ENCODE measurements at regions not wholly inside any gene's neighbourhood (a gene's known extent, or its start where the extent isn't known, plus 50 kb on each side); places are given as distances from the start of the nearest gene placed in this dataset.
A peak's percentile ranks its signal among the peaks of the same experiment; 100 is the strongest.

- no peak for DNase-seq
Observed at GRCh38 chr4:140271553-140271952, 101.9 kb upstream of the SCOC start.

GRCh38 chr4:140269369-140269768 is 104.1 kb upstream of the SCOC start:
- DNase-seq, result no peak

GRCh38 chr4:140268186-140268841 is 105.1 kb upstream of the SCOC start:
- DNase-seq, result no peak

GRCh38 chr4:140267576-140267975 is 105.9 kb upstream of the SCOC start:
- no peak for DNase-seq

GRCh38 chr4:140266958-140267568 is 106.4 kb upstream of the SCOC start:
- no peak for DNase-seq

GRCh38 chr4:140260227-140260626 is 106.2 kb upstream of the MAML3 start:
- no peak for DNase-seq

- DNase-seq, result no peak
Observed at GRCh38 chr4:140258476-140258875, 104.5 kb upstream of the MAML3 start.

GRCh38 chr4:140257461-140258305 is 103.7 kb upstream of the MAML3 start:
- DNase-seq, result no peak

- DNase-seq, result no peak
Observed at GRCh38 chr4:140256941-140257340, 103.0 kb upstream of the MAML3 start.

GRCh38 chr4:140256335-140256734 is 102.4 kb upstream of the MAML3 start:
- no peak for DNase-seq

- DNase-seq, result no peak
Observed at GRCh38 chr4:140255927-140256326, 101.9 kb upstream of the MAML3 start.

- DNase-seq, result no peak
Observed at GRCh38 chr4:140255467-140255866, 101.5 kb upstream of the MAML3 start.

- no peak for DNase-seq
Observed at GRCh38 chr4:140254651-140255299, 100.8 kb upstream of the MAML3 start.

- no peak for DNase-seq
Observed at GRCh38 chr4:140253556-140254027, 99.6 kb upstream of the MAML3 start.

GRCh38 chr4:140252742-140253555 is 99.0 kb upstream of the MAML3 start:
- DNase-seq, result peak; percentile 51

GRCh38 chr4:140252141-140252741 is 98.3 kb upstream of the MAML3 start:
- DNase-seq, result no peak

GRCh38 chr4:140251571-140251970 is 97.6 kb upstream of the MAML3 start:
- DNase-seq, result no peak

- no peak for DNase-seq
Observed at GRCh38 chr4:140250989-140251552, 97.1 kb upstream of the MAML3 start.

- DNase-seq, result peak; percentile 13
Observed at GRCh38 chr4:140249351-140249750, 95.4 kb upstream of the MAML3 start.

GRCh38 chr4:140247237-140247636 is 93.3 kb upstream of the MAML3 start:
- DNase-seq, result no peak

- no peak for DNase-seq
Observed at GRCh38 chr4:140246216-140246615, 92.2 kb upstream of the MAML3 start.

- no peak for DNase-seq
Observed at GRCh38 chr4:140244328-140244727, 90.3 kb upstream of the MAML3 start.
